H9 (cell line): ENCODE measurements at regions not wholly inside any gene's neighbourhood (a gene's known extent, or its start where the extent isn't known, plus 50 kb on each side); places are given as distances from the start of the nearest gene placed in this dataset.
A peak's percentile ranks its signal among the peaks of the same experiment; 100 is the strongest.

ENCODE experiments used
- DNase-seq: peaks from one replicate; pipeline ENCODE4 v3.0.0-alpha.2; 2017
- H2AFZ ChIP-seq: one replicate; pipeline ENCODE4 v1.6.1; 2013; ENCODE audit warnings: mild to moderate bottlenecking, low read length, control low read depth, moderate library complexity
- H2AK5ac ChIP-seq: 2 replicates; pipeline ENCODE4 v1.6.1; 2013; ENCODE audit warnings: low read length, control low read depth, mixed read lengths; ENCODE audit not compliant: insufficient read length
- H2BK120ac ChIP-seq: one replicate; pipeline ENCODE4 v1.6.1; 2013; ENCODE audit warnings: low read depth, mild to moderate bottlenecking, low read length, control low read depth, inconsistent platforms; ENCODE audit not compliant: poor library complexity, severe bottlenecking
- H2BK12ac ChIP-seq: 2 replicates; pipeline ENCODE4 v1.6.1; 2013; ENCODE audit warnings: low read length, control low read depth, mixed read lengths, low read depth; ENCODE audit not compliant: insufficient read length
- H2BK15ac ChIP-seq: 2 replicates; pipeline ENCODE4 v1.6.1; 2013; ENCODE audit warnings: low read depth, low read length, control low read depth
- H2BK20ac ChIP-seq: one replicate; pipeline ENCODE4 v1.6.1; 2013; ENCODE audit warnings: low read depth, mild to moderate bottlenecking, low read length, control low read depth, inconsistent platforms; ENCODE audit not compliant: poor library complexity, severe bottlenecking
- H2BK5ac ChIP-seq: 2 replicates; pipeline ENCODE4 v1.6.1; 2013; ENCODE audit warnings: low read length, control low read depth, mixed read lengths; ENCODE audit not compliant: insufficient read length
- H3K14ac ChIP-seq: 2 replicates; pipeline ENCODE4 v1.6.1; 2013; ENCODE audit warnings: low read length, control low read depth; ENCODE audit not compliant: insufficient read depth
- H3K18ac ChIP-seq: 2 replicates; pipeline ENCODE4 v1.6.1; 2013; ENCODE audit warnings: low read depth, mild to moderate bottlenecking, mixed read lengths, low read length, control low read depth; ENCODE audit not compliant: insufficient read length
- H3K23ac ChIP-seq: 2 replicates; pipeline ENCODE4 v1.6.1; 2013; ENCODE audit warnings: low read length, control low read depth, mixed read lengths, low read depth; ENCODE audit not compliant: insufficient read length
- H3K23me2 ChIP-seq: 2 replicates; pipeline ENCODE4 v1.6.1; 2013; ENCODE audit warnings: low read depth, mild to moderate bottlenecking, mixed read lengths, low read length, control low read depth; ENCODE audit not compliant: insufficient read length, poor library complexity, severe bottlenecking
- H3K27ac ChIP-seq: 2 replicates; pipeline ENCODE4 v1.5.1; 2013; ENCODE audit warnings: low read length, control low read depth, mixed read lengths, low read depth; ENCODE audit not compliant: insufficient read length
- H3K27me3 ChIP-seq: 2 replicates; pipeline ENCODE4 v1.6.1; 2013; ENCODE audit warnings: low read length, control low read depth, inconsistent platforms; ENCODE audit not compliant: insufficient read depth
- H3K4ac ChIP-seq: 2 replicates; pipeline ENCODE4 v1.6.1; 2013; ENCODE audit warnings: low read depth, mild to moderate bottlenecking, control low read depth, inconsistent platforms, low read length, moderate library complexity
- H3K4me1 ChIP-seq: 2 replicates; pipeline ENCODE4 v1.6.1; 2013; ENCODE audit warnings: low read length, control low read depth, inconsistent platforms; ENCODE audit not compliant: insufficient read depth
- H3K4me2 ChIP-seq: 2 replicates; pipeline ENCODE4 v1.6.1; 2013; ENCODE audit warnings: low read length, control low read depth, mixed read lengths; ENCODE audit not compliant: insufficient read length, insufficient read depth
- H3K56ac ChIP-seq: 2 replicates; pipeline ENCODE4 v1.6.1; 2013; ENCODE audit warnings: low read depth, mild to moderate bottlenecking, mixed read lengths, low read length, control low read depth; ENCODE audit not compliant: insufficient read length
- H3K79me1 ChIP-seq: 2 replicates; pipeline ENCODE4 v1.6.1; 2013; ENCODE audit warnings: low read depth, mild to moderate bottlenecking, moderate library complexity, low read length, control low read depth, inconsistent platforms; ENCODE audit not compliant: insufficient read depth, poor library complexity, severe bottlenecking
- H3K79me2 ChIP-seq: 2 replicates; pipeline ENCODE4 v1.6.1; 2013; ENCODE audit warnings: low read length, control low read depth, inconsistent platforms; ENCODE audit not compliant: insufficient read depth
- H3K9ac ChIP-seq: 2 replicates; pipeline ENCODE4 v1.6.1; 2013; ENCODE audit warnings: low read length, control low read depth, mixed read lengths; ENCODE audit not compliant: insufficient read length; ENCODE audit errors: extremely low read depth
- H3K9me3 ChIP-seq: one replicate; pipeline ENCODE4 v1.6.1; 2013; ENCODE audit warnings: low read depth, low read length, inconsistent platforms; ENCODE audit not compliant: control insufficient read depth
- H3T11ph ChIP-seq: one replicate; pipeline ENCODE4 v1.6.1; 2013; ENCODE audit warnings: mild to moderate bottlenecking, low read length, control low read depth, inconsistent platforms
- H4K20me1 ChIP-seq: one replicate; pipeline ENCODE4 v1.6.1; 2013; ENCODE audit not compliant: control insufficient read depth, insufficient read length, insufficient read depth
- H4K5ac ChIP-seq: 2 replicates; pipeline ENCODE4 v1.6.1; 2013; ENCODE audit warnings: low read depth, mild to moderate bottlenecking, mixed read lengths, low read length, control low read depth; ENCODE audit not compliant: insufficient read length
- H4K8ac ChIP-seq: replicated peaks from 2 replicates; pipeline ENCODE4 v1.6.1; 2013; ENCODE audit warnings: low read length, control low read depth, mixed read lengths, low read depth; ENCODE audit not compliant: insufficient read length
- H4K91ac ChIP-seq: 2 replicates; pipeline ENCODE4 v1.6.1; 2013; ENCODE audit warnings: low read depth, mild to moderate bottlenecking, moderate library complexity, mixed read lengths, low read length, control low read depth; ENCODE audit not compliant: insufficient read length
- H3K27ac Mint-ChIP-seq, 3 experiments: 2 replicates in 2 of 3; 3 replicates in 1 of 3; pipeline ENCODE4 v1.8.0; 2020 to 2021; ENCODE audit warnings: mixed read lengths in 3 of 3, mild to moderate bottlenecking in 1 of 3, moderate library complexity in 1 of 3
- H3K27me3 Mint-ChIP-seq: 2 replicates; pipeline ENCODE4 v1.8.0; 2021; ENCODE audit warnings: low read depth, mild to moderate bottlenecking, moderate library complexity, mixed read lengths
- H3K36me3 Mint-ChIP-seq, 3 experiments: 2 replicates in 2 of 3; 3 replicates in 1 of 3; pipeline ENCODE4 v1.8.0; 2020 to 2021; ENCODE audit warnings: low read depth in 3 of 3, mixed read lengths in 3 of 3; ENCODE audit not compliant: insufficient read depth in 1 of 3
- H3K4me1 Mint-ChIP-seq, 2 experiments: 2 replicates each; pipeline ENCODE4 v1.8.0; 2020; ENCODE audit warnings: mixed read lengths in 2 of 2
- H3K4me3 Mint-ChIP-seq, 2 experiments: 2 replicates in 1 of 2; 3 replicates in 1 of 2; pipeline ENCODE4 v1.8.0; 2020 to 2021; ENCODE audit warnings: mild to moderate bottlenecking in 2 of 2, mixed read lengths in 2 of 2, moderate library complexity in 1 of 2
- H3K9me3 Mint-ChIP-seq, 2 experiments: 2 replicates in 1 of 2; 3 replicates in 1 of 2; pipeline ENCODE4 v1.8.0; 2020; ENCODE audit warnings: mild to moderate bottlenecking in 2 of 2, mixed read lengths in 2 of 2, moderate library complexity in 1 of 2
- CTCF ChIP-seq: fragments of 200-600 bp; sonication (generic); conservative IDR thresholded peaks from 3 replicates; pipeline ENCODE4 v1.8.0; 2021; ENCODE audit warnings: antibody characterized with exemption, mild to moderate bottlenecking
- WGBS: extraction: QIAGEN DNeasy Blood & Tissue Kit; methylation state at CpG from one replicate; pipeline ENCODE4 v1.1.7; 2013; ENCODE audit warnings: missing lambda C conversion rate, low lambda C conversion rate, mixed read lengths; ENCODE audit not compliant: insufficient read length; ENCODE audit errors: extremely low coverage; 5-methylcytosine and 5-hydroxymethylcytosine counted together

GRCh38 chr1:39133340-39133684 lies 71.2 kb upstream of the MACF1 start:
- Histone ChIP-seq H2BK5ac (no peak overlapping the region), H3K14ac (no peak overlapping the region), H3K9ac (no peak overlapping the region), H3K4me2 (no peak overlapping the region), H3K4me1 (peaks cover 26% of the 10 kb centered on the region), H3K4ac (no peak overlapping the region), H2BK12ac (no peak overlapping the region), H2AK5ac (no peak overlapping the region), H4K5ac (no peak overlapping the region), H3K23ac (no peak overlapping the region), H3T11ph (no peak overlapping the region), H4K8ac (no peak overlapping the region), H3K18ac (no peak overlapping the region), H4K20me1 (peaks cover 2% of the 10 kb centered on the region), H2AFZ (no peak overlapping the region), H3K27ac (peak overlapping the region; percentile 97), H3K27me3 (no peaks in the 10 kb centered on the region), H3K79me2 (peaks cover 26% of the 10 kb centered on the region; the same call in 1 of the 2 replicates), H3K56ac (no peak overlapping the region), H3K79me1 (peaks cover 3% of the 10 kb centered on the region), H4K91ac (no peak overlapping the region), H2BK15ac (no peak overlapping the region), H3K23me2 (no peaks in the 10 kb centered on the region), H2BK20ac (no peak overlapping the region), H3K9me3 (no peaks in the 10 kb centered on the region), H2BK120ac (no peak overlapping the region)
- WGBS: no CpG with 5 or more reads among the region's 1 CpG
- H3K27me3 Mint-ChIP-seq: no peaks in the 10 kb centered on the region
- H3K27ac Mint-ChIP-seq: peak overlapping the region; percentile 82 to 99 (median 99)
- DNase-seq: no peak
- H3K4me1 Mint-ChIP-seq: peaks cover 42 to 57% of the 10 kb centered on the region in 2 experiments
- no peaks in the 10 kb centered on the region for H3K9me3 Mint-ChIP-seq
- peak overlapping the region in 1 of 2 experiments; percentile 50; a peak in 3 of 5 replicates for H3K4me3 Mint-ChIP-seq
- peaks cover 0 to 5% (median 3%) of the 10 kb centered on the region in 3 experiments; a peak in 5 of 7 replicates for H3K36me3 Mint-ChIP-seq
- no peak for TF ChIP-seq CTCF
